ENCODE measurements at regions not wholly inside any gene's neighbourhood (a gene's known extent, or its start where the extent isn't known, plus 50 kb on each side); places are given as distances from the start of the nearest gene placed in this dataset.

- TF ChIP-seq RXRA (IDR thresholded peaks at IDR 0.05; ENCODE audit: borderline replicate concordance, low read depth) (no peak), EZH2phosphoT487 (IDR thresholded peaks at IDR 0.05; ENCODE audit: borderline replicate concordance, low read depth) (no peak), MAX (IDR thresholded peaks at IDR 0.05; ENCODE audit: low read depth) (no peak), CTCF (IDR thresholded peaks at IDR 0.05) (no peak), POLR2AphosphoS5 (IDR thresholded peaks at IDR 0.05; ENCODE audit: low read depth, low read length) (no peak), USF2 (IDR thresholded peaks at IDR 0.05; ENCODE audit: borderline replicate concordance, low read depth, low read length) (no peak), MEF2A (IDR thresholded peaks at IDR 0.05; ENCODE audit: borderline replicate concordance, low read depth) (no peak), EP300 (IDR thresholded peaks at IDR 0.05; ENCODE audit: borderline replicate concordance in 1 of 2, low read depth in 1 of 2, low read length in 1 of 2) (no peak), FOSL2 (IDR thresholded peaks at IDR 0.05; ENCODE audit: borderline replicate concordance, low read depth) (no peak), YY1 (IDR thresholded peaks at IDR 0.05; ENCODE audit: low read depth) (no peak), REST (IDR thresholded peaks at IDR 0.05; ENCODE audit: low read depth, low read length) (no peak)
These were observed 91.0 kb upstream of the PLAAT1 start for GRCh38 chr3:193149998-193150397.
